MM.1S (cell line): ENCODE measurements at regions not wholly inside any gene's neighbourhood (a gene's known extent, or its start where the extent isn't known, plus 50 kb on each side); places are given as distances from the start of the nearest gene placed in this dataset.

ENCODE experiments used
- CTCF ChIP-seq: fragments of 300-600 bp; sonication (generic); IDR thresholded peaks from 2 replicates; pipeline ENCODE4 v1.5.1; 2016; ENCODE audit warnings: antibody characterized with exemption, low read length, mixed read lengths
- EZH2 ChIP-seq: fragments of 300-600 bp; sonication (generic); optimal IDR thresholded peaks from 2 replicates; pipeline ENCODE3; 2017; ENCODE audit warnings: low read depth, mild to moderate bottlenecking, antibody characterized with exemption, low read length, mixed read lengths

- no peak for TF ChIP-seq CTCF
- no peak for TF ChIP-seq EZH2
These were observed 195.2 kb upstream of the ARHGEF26 start for GRCh38 chr3:153925841-153926514.
